Loucy (cell line): ENCODE measurements at regions not wholly inside any gene's neighbourhood (a gene's known extent, or its start where the extent isn't known, plus 50 kb on each side); places are given as distances from the start of the nearest gene placed in this dataset.
"Not testable (repeated sequence)": the region's sequence is repeated elsewhere in the genome, so short reads cannot be mapped to it uniquely, and the experiment has no call there.

Experiments used
- CTCF ChIP-seq: fragments of 200-600 bp; sonication (generic); conservative IDR thresholded peaks from 2 replicates; pipeline ENCODE4 v1.5.1; 2014; ENCODE audit warnings: mild to moderate bottlenecking, antibody characterized with exemption, low read length
- EZH2phosphoT487 ChIP-seq: fragments of 200-600 bp; IDR thresholded peaks from 2 replicates; pipeline ENCODE4 v1.6.1; 2018; ENCODE audit warnings: antibody characterized with exemption, mild to moderate bottlenecking, moderate library complexity, borderline replicate concordance

- not testable (repeated sequence) for TF ChIP-seq CTCF, EZH2phosphoT487
Observed at GRCh38 chr15:20666410-20666809, 124.8 kb upstream of the GOLGA6L6 start.
